ENCODE measurements at regions not wholly inside any gene's neighbourhood (a gene's known extent, or its start where the extent isn't known, plus 50 kb on each side); places are given as distances from the start of the nearest gene placed in this dataset.

DNA sequence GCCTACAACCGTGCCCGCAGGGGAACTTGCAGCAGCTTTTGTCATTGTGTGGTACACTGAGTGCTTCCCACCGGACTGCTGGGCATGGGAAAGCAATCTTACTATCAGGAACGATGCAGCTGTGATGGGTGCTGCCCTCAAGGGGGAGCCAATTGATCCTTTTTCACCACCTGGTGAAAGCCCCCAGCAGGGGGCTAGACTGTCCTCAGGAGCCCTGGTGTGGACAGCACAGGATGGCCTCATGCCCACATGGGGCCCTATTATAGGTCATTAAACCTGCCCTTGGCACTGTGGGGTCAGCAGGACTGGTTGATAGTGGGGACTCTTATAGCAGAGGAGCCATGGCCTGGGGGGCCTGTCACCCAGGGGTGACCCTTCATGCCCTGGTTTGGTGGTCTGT, 172.2 kb downstream of the GLI2 start:
- TF ChIP-seq YEATS4 (CRISPR knock-in tag; IDR thresholded peaks at IDR 0.05; ENCODE audit: borderline replicate concordance) (no peak), U2AF2 (IDR thresholded peaks at IDR 0.05; ENCODE audit: low read depth, low read length) (no peak)

Measured in HepG2 (cell line).